KMS-11 (cell line): ENCODE measurements at regions not wholly inside any gene's neighbourhood (a gene's known extent, or its start where the extent isn't known, plus 50 kb on each side); places are given as distances from the start of the nearest gene placed in this dataset.

Source experiments
- H2AFZ ChIP-seq: fragments of 200-600 bp; sonication (generic); 2 replicates; pipeline ENCODE4 v1.6.1; 2016; ENCODE audit warnings: antibody characterized with exemption, mixed run types, low read depth
- H3K27ac ChIP-seq: fragments of 200-600 bp; sonication (generic); 2 replicates; pipeline ENCODE4 v1.6.1; 2016; ENCODE audit warnings: mild to moderate bottlenecking, mixed run types
- H3K27me3 ChIP-seq: fragments of 200-600 bp; sonication (generic); 2 replicates; pipeline ENCODE4 v1.6.1; 2017; ENCODE audit warnings: mild to moderate bottlenecking, low read depth, mixed run types, moderate library complexity; ENCODE audit not compliant: insufficient read depth
- H3K36me3 ChIP-seq: fragments of 200-600 bp; sonication (generic); 2 replicates; pipeline ENCODE4 v1.6.1; 2017; ENCODE audit warnings: mild to moderate bottlenecking, mixed run types; ENCODE audit not compliant: insufficient read depth
- H3K4me1 ChIP-seq: fragments of 200-600 bp; sonication (generic); 2 replicates; pipeline ENCODE4 v1.6.1; 2016; ENCODE audit warnings: mild to moderate bottlenecking, low read depth, mixed run types; ENCODE audit not compliant: poor library complexity, severe bottlenecking
- H3K4me2 ChIP-seq: fragments of 200-600 bp; sonication (generic); 2 replicates; pipeline ENCODE4 v1.7.0; 2016; ENCODE audit warnings: mild to moderate bottlenecking, mixed run types
- H3K4me3 ChIP-seq: fragments of 200-600 bp; sonication (generic); IDR thresholded peaks from 2 replicates; pipeline ENCODE4 v1.6.1; 2017; ENCODE audit warnings: low read depth, low read length, mixed read lengths; ENCODE audit not compliant: insufficient read depth
- H3K79me2 ChIP-seq: fragments of 200-600 bp; sonication (generic); 2 replicates; pipeline ENCODE4 v1.6.1; 2016; ENCODE audit warnings: low read depth, mixed run types; ENCODE audit not compliant: insufficient read depth
- H3K9ac ChIP-seq: fragments of 200-600 bp; sonication (generic); 2 replicates; pipeline ENCODE4 v1.6.1; 2016; ENCODE audit warnings: mild to moderate bottlenecking, mixed run types
- H4K20me1 ChIP-seq: fragments of 200-600 bp; sonication (generic); 2 replicates; pipeline ENCODE4 v1.6.1; 2016; ENCODE audit warnings: mild to moderate bottlenecking, mixed run types; ENCODE audit not compliant: insufficient read depth
- CTCF ChIP-seq: fragments of 200-600 bp; sonication (generic); conservative IDR thresholded peaks from 2 replicates; pipeline ENCODE4 v1.6.1; 2017; ENCODE audit warnings: low read depth, mild to moderate bottlenecking, antibody characterized with exemption, low read length, moderate library complexity, mixed read lengths

GRCh38 chr9:82331079-82331478 is 342.5 kb downstream of the SPATA31D1 start:
- Histone ChIP-seq H4K20me1 (no peaks in the 10 kb centered on the region), H3K9ac (no peak overlapping the region), H3K4me2 (no peak overlapping the region), H3K4me3 (no peak overlapping the region), H3K4me1 (no peaks in the 10 kb centered on the region), H3K27me3 (no peaks in the 10 kb centered on the region), H3K36me3 (no peaks in the 10 kb centered on the region), H3K79me2 (no peaks in the 10 kb centered on the region), H3K27ac (no peak overlapping the region), H2AFZ (no peak overlapping the region)
- TF ChIP-seq CTCF: no peak

GRCh38 chr9:82332018-82332773 is 343.6 kb downstream of the SPATA31D1 start:
- TF ChIP-seq CTCF: no peak
- no peak overlapping the region for H3K4me2 ChIP-seq
- no peak overlapping the region for H3K9ac ChIP-seq
- H4K20me1 ChIP-seq: no peaks in the 10 kb centered on the region
- no peaks in the 10 kb centered on the region for H3K27me3 ChIP-seq
- H3K79me2 ChIP-seq: no peaks in the 10 kb centered on the region
- no peak overlapping the region for H3K27ac ChIP-seq
- no peak overlapping the region for H3K4me3 ChIP-seq
- H3K36me3 ChIP-seq: no peaks in the 10 kb centered on the region
- no peaks in the 10 kb centered on the region for H3K4me1 ChIP-seq
- no peak overlapping the region for H2AFZ ChIP-seq

GRCh38 chr9:82332774-82333152 is 344.2 kb downstream of the SPATA31D1 start:
- no peak for TF ChIP-seq CTCF
- Histone ChIP-seq H3K4me2 (no peak overlapping the region), H3K4me3 (no peak overlapping the region), H3K36me3 (no peaks in the 10 kb centered on the region), H3K27ac (no peak overlapping the region), H3K4me1 (no peaks in the 10 kb centered on the region), H3K9ac (no peak overlapping the region), H3K79me2 (no peaks in the 10 kb centered on the region), H4K20me1 (no peaks in the 10 kb centered on the region), H2AFZ (no peak overlapping the region), H3K27me3 (no peaks in the 10 kb centered on the region)

- Histone ChIP-seq H3K36me3 (no peaks in the 10 kb centered on the region), H3K4me2 (no peak overlapping the region), H3K4me1 (no peaks in the 10 kb centered on the region), H3K79me2 (no peaks in the 10 kb centered on the region), H2AFZ (no peak overlapping the region), H3K9ac (no peak overlapping the region), H4K20me1 (no peaks in the 10 kb centered on the region), H3K27me3 (no peaks in the 10 kb centered on the region), H3K4me3 (no peak overlapping the region), H3K27ac (no peak overlapping the region)
- TF ChIP-seq CTCF: no peak
These were observed 345.1 kb downstream of the SPATA31D1 start for GRCh38 chr9:82333671-82334070.
